Astrocyte (in vitro differentiated cells and primary cell): ENCODE measurements at regions not wholly inside any gene's neighbourhood (a gene's known extent, or its start where the extent isn't known, plus 50 kb on each side); places are given as distances from the start of the nearest gene placed in this dataset.
"Not testable (repeated sequence)": the region's sequence is repeated elsewhere in the genome, so short reads cannot be mapped to it uniquely, and the experiment has no call there.

Experiments used
- CTCF ChIP-seq: IDR thresholded peaks from 2 replicates; pipeline ENCODE4 v1.5.1; 2011; ENCODE audit warnings: low read depth, mild to moderate bottlenecking, inconsistent platforms, low read length, moderate library complexity; ENCODE audit not compliant: insufficient read depth
- EZH2 ChIP-seq: IDR thresholded peaks from 2 replicates; pipeline ENCODE4 v1.6.1; 2012; ENCODE audit warnings: mild to moderate bottlenecking, low read length, inconsistent platforms; ENCODE audit not compliant: insufficient read depth

GRCh38 chr6:67947762-67948161 is 687.3 kb upstream of the ADGRB3 start:
- not testable (repeated sequence) for TF ChIP-seq EZH2, CTCF
